Endothelial cell of umbilical vein (primary cell): ENCODE measurements at regions not wholly inside any gene's neighbourhood (a gene's known extent, or its start where the extent isn't known, plus 50 kb on each side); places are given as distances from the start of the nearest gene placed in this dataset.

Experiments used
- BruUV-seq: library from RNA; stranded (reverse); fragments of 400-500 nt; replicated peaks from 2 replicates; lab custom pipeline; 2021; lab: Mats Ljungman, UMichigan
- CTCF ChIA-PET: fragments of 300-600, 350-600 bp; sonication (Branson Sonifier 250); formaldehyde crosslinking; loops from one replicate; lab custom pipeline; 2021; ENCODE audit warnings: antibody characterized with exemption, inconsistent platforms; lab: Charles Lee
- POLR2A ChIA-PET: fragments of 300-600, 350-600 bp; sonication (Branson Sonifier 250); formaldehyde crosslinking; loops from one replicate; lab custom pipeline; 2021; ENCODE audit warnings: antibody characterized with exemption, inconsistent platforms; lab: Charles Lee
- DNase-seq: peaks from one replicate; pipeline ENCODE4 v3.0.0-alpha.2; 2011; ENCODE audit warnings: low read depth, low spot score
- FAIRE-seq: peaks from 2 replicates; lab custom pipeline; 2011; peaks lifted over from hg19 to GRCh38; lab: Jason Lieb, UNC
- H2AFZ ChIP-seq: 2 replicates; pipeline ENCODE4 v1.6.0; 2012; ENCODE audit warnings: low read depth, low read length, control low read depth, inconsistent platforms
- H3K27ac ChIP-seq: 2 replicates; pipeline ENCODE4 v1.5.1; 2011; ENCODE audit warnings: low read depth, mild to moderate bottlenecking, control low read depth, low read length, moderate library complexity; ENCODE audit not compliant: insufficient read depth
- H3K27me3 ChIP-seq, 2 experiments: 2 replicates each; pipeline versions ENCODE4 v1.6.0 to v1.6.1; 2011; ENCODE audit warnings: low read length in 2 of 2, mixed read lengths in 1 of 2; ENCODE audit not compliant: control insufficient read depth in 2 of 2, insufficient read depth in 2 of 2
- H3K36me3 ChIP-seq, 2 experiments: 2 replicates in 1 of 2; 3 replicates in 1 of 2; pipeline ENCODE4 v1.5.1; 2011; ENCODE audit warnings: low read length in 2 of 2, mild to moderate bottlenecking in 1 of 2, moderate library complexity in 1 of 2; ENCODE audit not compliant: control insufficient read depth in 2 of 2, insufficient read depth in 2 of 2; ENCODE audit errors: extremely low read depth in 1 of 2
- H3K4me1 ChIP-seq: 3 replicates; pipeline ENCODE4 v1.5.1; 2011; ENCODE audit warnings: mild to moderate bottlenecking, low read length; ENCODE audit not compliant: control insufficient read depth, insufficient read depth; ENCODE audit errors: extremely low read depth
- H3K4me2 ChIP-seq: 2 replicates; pipeline ENCODE4 v1.6.1; 2011; ENCODE audit warnings: low read length, control low read depth, mixed read lengths; ENCODE audit not compliant: insufficient read depth
- H3K4me3 ChIP-seq, 3 experiments: fragments of 200-600 bp in 1 of 3; sonication (generic), shearing (Covaris generic) in 1 of 3; replicated peaks in 1 of 3; 2 replicates each; pipeline ENCODE4 v1.5.1; 2011 to 2016; ENCODE audit warnings: control low read depth in 3 of 3, low read length in 3 of 3, mild to moderate bottlenecking in 2 of 3, inconsistent platforms in 1 of 3, low read depth in 1 of 3, moderate library complexity in 1 of 3; ENCODE audit not compliant: insufficient read depth in 1 of 3
- H3K79me2 ChIP-seq: 2 replicates; pipeline ENCODE4 v1.6.0; 2012; ENCODE audit warnings: low read length, inconsistent platforms; ENCODE audit not compliant: control insufficient read depth, insufficient read depth
- H3K9ac ChIP-seq: replicated peaks from 2 replicates; pipeline ENCODE3; 2011; ENCODE audit warnings: low read length, control low read depth; ENCODE audit not compliant: insufficient read depth; ENCODE audit errors: extremely low read depth
- H3K9me1 ChIP-seq: replicated peaks from 3 replicates; pipeline ENCODE4 v1.6.0; 2011; ENCODE audit warnings: mild to moderate bottlenecking, low read length; ENCODE audit not compliant: control insufficient read depth, insufficient read depth; ENCODE audit errors: extremely low read depth
- H3K9me3 ChIP-seq: replicated peaks from 2 replicates; pipeline ENCODE4 v1.5.1; 2012; ENCODE audit warnings: low read length, inconsistent platforms; ENCODE audit not compliant: control insufficient read depth, insufficient read depth
- H4K20me1 ChIP-seq: replicated peaks from 2 replicates; pipeline ENCODE3; 2011; ENCODE audit warnings: mild to moderate bottlenecking, low read length; ENCODE audit not compliant: control insufficient read depth, insufficient read depth; ENCODE audit errors: extremely low read depth
- CTCF ChIP-seq, 2 donors: IDR thresholded peaks; 1 replicate in 1 of 2; 2 replicates in 1 of 2; pipeline ENCODE4 v1.5.1; 2011; ENCODE audit warnings: low read length in 2 of 2, mild to moderate bottlenecking in 2 of 2, moderate library complexity in 2 of 2, control low read depth in 1 of 2, inconsistent platforms in 1 of 2, low read depth in 1 of 2; ENCODE audit not compliant: insufficient read depth in 1 of 2; ENCODE audit errors: extremely low read depth in 1 of 2
- EZH2 ChIP-seq: IDR thresholded peaks from 2 replicates; pipeline ENCODE4 v1.6.1; 2012; ENCODE audit warnings: borderline replicate concordance, low read depth, mild to moderate bottlenecking, moderate library complexity, low read length, inconsistent platforms; ENCODE audit not compliant: severe bottlenecking
- FOS ChIP-seq: IDR thresholded peaks from 2 replicates; pipeline ENCODE4 v1.6.1; 2011; ENCODE audit warnings: mild to moderate bottlenecking, low read length, moderate library complexity, borderline replicate concordance; ENCODE audit not compliant: insufficient read depth
- GATA2 ChIP-seq: IDR thresholded peaks from 2 replicates; pipeline ENCODE4 v1.7.0; 2011; ENCODE audit warnings: low read depth, mild to moderate bottlenecking, moderate library complexity, mixed read lengths, low read length; ENCODE audit not compliant: insufficient read length, insufficient read depth
- JUN ChIP-seq: IDR thresholded peaks from 2 replicates; pipeline ENCODE4 v1.6.1; 2011; ENCODE audit warnings: borderline replicate concordance, low read depth; ENCODE audit not compliant: insufficient read length, insufficient read depth
- MYC ChIP-seq: IDR thresholded peaks from one replicate; pipeline ENCODE4 v1.6.1; 2011; ENCODE audit warnings: mild to moderate bottlenecking, low read depth, low read length
- POLR2A ChIP-seq: IDR thresholded peaks from 2 replicates; pipeline ENCODE4 v1.6.1; 2012; ENCODE audit warnings: low read depth, mild to moderate bottlenecking, control low read depth, low read length
- POLR2AphosphoS5 ChIP-seq: IDR thresholded peaks from 2 replicates; pipeline ENCODE4 v1.6.1; 2012; ENCODE audit warnings: low read depth, mild to moderate bottlenecking, control low read depth, low read length, moderate library complexity; ENCODE audit not compliant: insufficient read depth
- dilution Hi-C: fragments of 300-500 bp; cut with MboI; formaldehyde crosslinking; loops from one replicate; pipeline ENCODE4 v1.15.0; 2019; ENCODE audit warnings: low sequenced_read_pairs; ENCODE audit not compliant: extremely low pct_ligation_motif_present
- intact Hi-C: fragments of 100-400 bp; cut with micrococcal nuclease; formaldehyde crosslinking; loops from one replicate; pipeline ENCODE4 v1.10.0; 2022
- TF ChIP-seq, protein P1 (sequence below): IDR thresholded peaks from 2 replicates; pipeline ENCODE4 v1.6.1; 2011; ENCODE audit not compliant: insufficient read depth, insufficient read length

GRCh38 chr12:97637770-97638169, 175.2 kb downstream of the RMST start:
- intact Hi-C loops, result no loop called here
- no peak overlapping the region for H3K4me3 ChIP-seq
- TF ChIP-seq POLR2A, result no peak
- no peak for TF ChIP-seq GATA2
- TF ChIP-seq, protein P1, sequence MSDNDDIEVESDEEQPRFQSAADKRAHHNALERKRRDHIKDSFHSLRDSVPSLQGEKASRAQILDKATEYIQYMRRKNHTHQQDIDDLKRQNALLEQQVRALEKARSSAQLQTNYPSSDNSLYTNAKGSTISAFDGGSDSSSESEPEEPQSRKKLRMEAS, result no peak
- no peak for TF ChIP-seq POLR2AphosphoS5
- TF ChIP-seq EZH2, result no peak
- TF ChIP-seq JUN, result no peak
- no peak for TF ChIP-seq FOS
- TF ChIP-seq MYC, result no peak
- TF ChIP-seq CTCF (IDR thresholded peaks at IDR 0.05; ENCODE audit: extremely low read depth in 1 of 2, insufficient read depth in 1 of 2, low read depth in 1 of 2, low read length in 2 of 2), result no peak
- no peaks in the 10 kb centered on the region for H3K27me3 ChIP-seq
- H2AFZ ChIP-seq, result no peak overlapping the region
- H3K4me2 ChIP-seq, result no peak overlapping the region
- no peaks in the 10 kb centered on the region for H3K36me3 ChIP-seq
- no peak for DNase-seq
- ChIA-PET CTCF (no interaction called here), POLR2A (no interaction called here)
- H3K27ac ChIP-seq, result no peak overlapping the region
- no peaks in the 10 kb centered on the region for H4K20me1 ChIP-seq
- H3K9me1 ChIP-seq, result no peaks in the 10 kb centered on the region
- FAIRE-seq, result no peak
- BruUV-seq, result no TSS peak
- no peaks in the 10 kb centered on the region for H3K79me2 ChIP-seq
- dilution Hi-C loops, result no loop called here
- H3K9ac ChIP-seq, result no peak overlapping the region
- H3K4me1 ChIP-seq, result no peaks in the 10 kb centered on the region
- H3K9me3 ChIP-seq, result no peaks in the 10 kb centered on the region
